Retinal pigment epithelial cell (primary cell): ENCODE measurements at regions not wholly inside any gene's neighbourhood (a gene's known extent, or its start where the extent isn't known, plus 50 kb on each side); places are given as distances from the start of the nearest gene placed in this dataset.

Experiments
- DNase-seq: peaks from one replicate; pipeline ENCODE4 v3.0.0-alpha.2; 2010; ENCODE audit warnings: low read depth
- H3K4me3 ChIP-seq: 2 replicates; pipeline ENCODE4 v1.5.1; 2011; ENCODE audit warnings: mild to moderate bottlenecking, low read length, control low read depth, moderate library complexity
- TF ChIP-seq, protein P1 (sequence below): conservative IDR thresholded peaks from 2 replicates; pipeline ENCODE4 v1.5.1; 2011; ENCODE audit warnings: low read depth, low read length, control low read depth, inconsistent platforms

GRCh38 chr4:56184214-56184613, 203.1 kb downstream of the AASDH start:
- no peak overlapping the region for H3K4me3 ChIP-seq
- TF ChIP-seq, protein P1, sequence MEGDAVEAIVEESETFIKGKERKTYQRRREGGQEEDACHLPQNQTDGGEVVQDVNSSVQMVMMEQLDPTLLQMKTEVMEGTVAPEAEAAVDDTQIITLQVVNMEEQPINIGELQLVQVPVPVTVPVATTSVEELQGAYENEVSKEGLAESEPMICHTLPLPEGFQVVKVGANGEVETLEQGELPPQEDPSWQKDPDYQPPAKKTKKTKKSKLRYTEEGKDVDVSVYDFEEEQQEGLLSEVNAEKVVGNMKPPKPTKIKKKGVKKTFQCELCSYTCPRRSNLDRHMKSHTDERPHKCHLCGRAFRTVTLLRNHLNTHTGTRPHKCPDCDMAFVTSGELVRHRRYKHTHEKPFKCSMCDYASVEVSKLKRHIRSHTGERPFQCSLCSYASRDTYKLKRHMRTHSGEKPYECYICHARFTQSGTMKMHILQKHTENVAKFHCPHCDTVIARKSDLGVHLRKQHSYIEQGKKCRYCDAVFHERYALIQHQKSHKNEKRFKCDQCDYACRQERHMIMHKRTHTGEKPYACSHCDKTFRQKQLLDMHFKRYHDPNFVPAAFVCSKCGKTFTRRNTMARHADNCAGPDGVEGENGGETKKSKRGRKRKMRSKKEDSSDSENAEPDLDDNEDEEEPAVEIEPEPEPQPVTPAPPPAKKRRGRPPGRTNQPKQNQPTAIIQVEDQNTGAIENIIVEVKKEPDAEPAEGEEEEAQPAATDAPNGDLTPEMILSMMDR, result no peak
- no peak for DNase-seq

GRCh38 chr4:56183344-56183959, 203.8 kb downstream of the AASDH start:
- H3K4me3 ChIP-seq, result no peak overlapping the region
- DNase-seq, result no peak
- TF ChIP-seq, protein P1, result no peak

GRCh38 chr4:56182356-56182755, 204.9 kb downstream of the AASDH start:
- DNase-seq, result no peak
- TF ChIP-seq, protein P1, result no peak

GRCh38 chr4:56181140-56181953, 205.9 kb downstream of the AASDH start:
- TF ChIP-seq, protein P1, result no peak
- H3K4me3 ChIP-seq, result no peak overlapping the region
- DNase-seq, result no peak

More at GRCh38 chr4:56182356-56182755, 204.9 kb downstream of the AASDH start:
- H3K4me3 ChIP-seq, result no peak overlapping the region

GRCh38 chr4:56169061-56169460, 218.2 kb downstream of the AASDH start:
- TF ChIP-seq, protein P1, result no peak
- H3K4me3 ChIP-seq, result no peak overlapping the region
- DNase-seq, result no peak

GRCh38 chr4:56164907-56165306, 216.2 kb downstream of the CEP135 start:
- DNase-seq, result no peak
- H3K4me3 ChIP-seq, result no peak overlapping the region
- TF ChIP-seq, protein P1, result no peak

- H3K4me3 ChIP-seq, result no peak overlapping the region
- TF ChIP-seq, protein P1, result no peak
- no peak for DNase-seq
Observed at GRCh38 chr4:56160636-56161035, 211.9 kb downstream of the CEP135 start.
